ENCODE measurements at regions not wholly inside any gene's neighbourhood (a gene's known extent, or its start where the extent isn't known, plus 50 kb on each side); places are given as distances from the start of the nearest gene placed in this dataset.
"Not testable (repeated sequence)": the region's sequence is repeated elsewhere in the genome, so short reads cannot be mapped to it uniquely, and the experiment has no call there.

DNA sequence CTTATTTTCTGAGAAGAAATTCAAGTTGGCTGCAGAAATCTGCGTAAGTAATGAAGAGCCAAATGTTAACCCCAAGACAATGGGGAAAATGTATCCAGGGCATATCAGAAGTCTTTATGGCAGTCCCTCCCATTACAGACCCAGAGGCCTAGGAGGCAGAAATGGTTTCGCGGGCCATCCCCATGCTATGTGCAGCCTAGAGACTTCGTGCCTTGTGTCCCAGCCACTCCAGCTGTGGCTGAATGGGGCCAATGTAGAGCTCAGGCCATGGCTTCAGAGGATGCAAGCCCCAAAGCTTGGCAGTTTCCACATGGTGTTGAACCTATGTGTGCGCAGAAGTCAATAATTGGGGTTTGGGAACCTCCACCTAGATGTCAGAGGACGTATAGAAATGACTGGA, 131.9 kb downstream of the GPR37 start:
- DNase-seq: no peak

DNA sequence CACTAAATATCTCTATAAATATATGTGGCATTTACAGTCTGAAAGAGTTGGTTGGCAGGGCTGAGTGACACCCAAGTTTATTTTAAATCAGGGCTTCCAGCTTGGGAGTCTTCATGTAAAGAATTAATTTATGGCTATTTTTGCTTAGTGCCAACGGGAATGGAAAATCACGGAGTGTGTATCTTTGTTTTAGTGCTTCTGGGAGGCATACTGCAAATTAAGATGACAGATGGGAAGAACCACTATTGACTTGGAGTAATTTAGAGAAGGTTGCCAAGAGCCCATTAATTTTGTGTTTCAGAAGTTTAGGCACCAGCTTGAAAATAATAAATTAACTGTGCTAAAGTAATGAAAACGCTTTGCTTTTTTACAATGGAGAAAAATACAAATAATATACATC, 135.2 kb downstream of the GPR37 start:
- no peak for DNase-seq

DNA sequence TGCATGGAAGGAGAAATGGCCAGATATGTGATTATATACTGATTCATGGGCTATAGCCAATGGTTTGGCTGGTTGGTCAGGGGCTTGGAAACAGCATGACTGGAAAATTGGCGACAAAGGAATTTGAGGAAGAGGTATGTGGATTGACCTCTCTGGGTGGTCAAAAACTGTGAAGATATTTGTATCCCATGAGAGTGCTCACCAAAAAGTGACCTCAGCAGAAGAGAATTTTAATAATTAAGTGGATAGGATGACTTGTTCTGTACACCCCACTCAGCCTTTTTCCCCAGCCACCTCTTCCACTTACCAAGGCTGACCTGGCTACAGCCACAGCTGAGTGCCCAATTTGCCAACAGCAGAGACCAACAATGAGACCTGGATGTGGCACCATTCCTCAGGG, 146.7 kb downstream of the GPR37 start:
- DNase-seq: no peak

DNA sequence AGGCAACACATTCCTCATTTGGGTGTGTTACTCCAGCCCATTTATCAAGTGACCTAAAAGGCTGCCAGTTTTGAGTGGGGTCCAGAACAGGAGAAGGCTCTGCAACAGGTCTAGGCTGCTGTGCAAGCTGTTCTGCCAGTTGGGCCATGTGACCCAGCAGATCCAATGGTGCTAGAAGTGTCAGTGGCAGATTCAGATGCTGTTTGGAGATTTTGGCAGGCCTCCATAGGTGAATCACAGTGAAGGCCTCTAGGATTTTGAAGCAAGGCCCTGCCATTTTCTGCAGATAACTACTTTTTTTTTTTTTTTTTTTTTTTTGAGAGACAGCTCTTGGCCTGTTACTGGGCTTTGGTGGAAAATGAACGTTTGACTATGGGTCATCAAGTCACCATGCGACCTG, 147.5 kb downstream of the GPR37 start:
- DNase-seq: not testable (repeated sequence)

DNA sequence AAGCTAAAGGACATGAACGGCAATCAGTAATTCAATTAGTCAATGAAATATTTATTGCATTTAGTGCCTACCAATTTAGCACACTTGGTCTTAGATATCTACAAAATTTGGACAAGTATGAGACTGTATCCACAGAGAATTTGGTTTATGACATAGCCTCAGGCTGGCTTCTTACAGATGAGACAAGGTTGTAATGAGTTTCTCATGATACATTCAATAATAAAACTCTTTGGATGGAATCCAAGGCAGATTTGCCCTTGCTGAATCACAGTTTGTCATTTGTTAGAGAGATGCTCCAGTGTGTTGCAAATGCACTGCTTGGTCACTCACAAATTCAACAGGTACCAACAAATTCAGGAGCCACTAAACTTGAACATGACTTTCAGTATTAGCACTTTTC, 162.5 kb downstream of the GPR37 start:
- DNase-seq: no peak

DNA sequence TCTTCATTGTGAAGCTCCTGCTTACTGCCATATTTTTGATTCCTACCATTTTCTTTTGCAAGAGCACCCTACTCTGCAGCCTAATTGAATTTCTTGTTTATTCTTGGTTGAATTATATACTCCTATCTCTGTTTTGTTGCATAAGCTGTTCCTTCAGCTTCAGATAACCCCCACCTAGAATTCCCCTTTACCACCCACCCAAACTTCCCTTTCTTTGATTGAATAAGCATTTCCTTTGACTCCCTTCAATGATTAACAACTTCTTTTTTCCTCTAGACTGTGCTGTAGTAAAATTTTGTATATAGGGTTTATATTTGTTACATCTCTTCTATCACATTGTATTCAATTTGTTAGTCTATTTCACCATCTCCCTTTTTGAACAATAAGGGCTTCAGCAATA, 168.1 kb downstream of the GPR37 start:
- DNase-seq: no peak

DNA sequence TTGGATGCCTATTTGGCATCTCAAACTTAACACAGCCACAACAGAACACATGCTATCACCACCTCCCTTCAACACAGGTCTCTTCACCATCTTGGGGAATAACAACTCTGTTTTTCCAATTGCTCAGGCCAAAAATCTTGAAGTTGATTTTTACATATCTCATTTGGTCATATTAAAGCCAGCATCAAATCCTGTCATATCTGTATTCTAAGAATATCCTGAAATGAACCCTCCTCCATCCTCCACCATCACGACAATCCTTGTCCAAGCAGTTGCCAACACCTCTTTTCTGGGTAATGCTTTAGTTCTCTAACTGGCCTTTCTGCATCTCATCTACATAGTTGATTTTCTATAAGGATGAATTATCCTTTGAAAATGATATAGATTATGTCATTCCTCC, 168.7 kb downstream of the GPR37 start:
- DNase-seq: no peak

DNA sequence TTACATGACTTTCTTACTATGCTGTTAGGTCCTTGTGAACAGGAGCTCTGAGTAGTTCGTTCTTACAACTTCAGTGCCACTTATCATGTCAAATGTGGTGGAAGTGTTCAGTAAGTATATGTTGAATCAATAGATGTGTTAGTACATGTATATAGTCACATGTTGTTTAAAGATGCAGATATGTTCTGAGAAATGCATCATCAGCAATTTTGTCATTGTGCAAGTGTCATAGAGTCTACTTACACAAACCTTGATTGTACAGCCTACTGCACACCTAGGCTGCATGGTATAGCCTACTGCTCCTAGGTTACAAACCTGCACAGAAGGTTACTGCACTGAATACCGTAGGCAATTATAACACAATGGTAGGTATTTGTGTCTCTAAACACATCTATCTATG, 174.8 kb downstream of the GPR37 start:
- DNase-seq: no peak

DNA sequence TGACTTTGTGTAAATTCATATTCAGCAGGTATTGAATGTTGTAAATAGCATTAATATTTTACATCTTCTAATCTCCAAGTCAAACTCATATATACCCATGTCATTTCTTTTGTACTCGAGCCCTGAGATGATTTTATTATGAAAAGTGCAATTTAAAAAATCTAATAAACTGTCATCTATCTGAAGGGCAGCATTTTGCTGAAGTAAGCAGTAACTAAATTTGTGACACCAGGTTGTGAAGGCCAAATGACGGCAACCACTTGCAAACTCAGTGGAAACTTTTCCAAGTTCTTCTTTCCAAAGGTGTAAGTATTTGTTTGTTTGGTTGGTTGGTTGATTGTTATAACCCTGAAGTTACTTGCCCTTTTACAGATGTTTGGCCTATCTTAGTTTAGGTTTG, 188.3 kb downstream of the GPR37 start:
- no peak for DNase-seq

DNA sequence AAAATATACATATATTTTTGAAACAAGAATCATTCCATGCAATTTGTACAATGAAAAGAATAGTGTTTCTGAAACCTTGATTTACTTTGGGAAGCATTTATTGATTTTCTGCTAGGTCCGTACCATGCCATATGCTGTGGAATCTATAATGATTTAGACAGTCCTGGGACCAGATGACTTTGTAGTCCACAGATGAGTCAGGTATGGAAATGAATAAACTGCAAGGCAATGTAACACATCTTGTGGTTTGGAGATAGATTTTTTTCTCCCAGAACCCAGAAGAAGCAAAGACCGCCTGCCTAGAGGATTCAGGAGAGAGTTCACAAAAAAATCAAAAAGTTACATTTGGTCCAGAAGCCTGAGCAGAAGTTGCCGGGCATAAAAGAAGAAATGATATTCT, 190.4 kb downstream of the GPR37 start:
- DNase-seq: no peak

DNA sequence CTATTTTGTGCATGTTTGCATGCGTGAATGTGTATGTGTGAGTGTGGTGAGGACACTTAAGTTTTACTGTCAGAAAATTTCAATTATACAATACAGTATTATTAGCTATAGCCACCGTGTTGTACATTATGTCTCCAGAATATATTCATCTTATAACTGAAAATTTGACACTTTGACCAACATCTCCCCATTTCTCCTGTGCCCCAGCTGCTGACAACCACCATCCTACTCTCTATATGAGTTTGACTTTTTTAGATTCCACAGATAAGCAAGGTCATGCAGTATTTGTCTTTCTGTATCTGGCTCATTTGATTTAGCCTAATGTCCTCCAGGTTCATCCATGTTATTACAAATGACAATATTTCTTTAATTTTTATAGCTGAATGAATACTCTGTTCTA, 195.0 kb downstream of the GPR37 start:
- DNase-seq: no peak

DNA sequence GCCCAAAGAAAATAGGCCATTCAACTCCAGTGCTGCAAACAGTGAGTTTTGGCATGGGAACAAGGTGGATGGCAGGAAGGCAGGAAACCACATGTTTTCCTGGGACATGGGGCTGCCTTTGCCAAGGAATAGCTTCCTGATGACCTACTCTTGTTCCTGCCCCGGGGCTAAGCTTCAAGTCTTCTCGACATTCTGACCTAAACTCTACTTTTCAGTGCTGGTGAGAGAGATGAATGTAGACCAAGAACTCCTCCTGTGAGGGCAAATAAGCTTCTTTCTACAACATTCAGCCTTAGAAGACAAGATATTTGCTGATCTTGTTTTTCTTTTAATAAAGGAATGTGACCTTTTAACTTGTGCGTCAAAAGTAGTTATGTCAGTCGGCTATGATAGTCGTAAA, 199.0 kb downstream of the GPR37 start:
- no peak for DNase-seq

DNA sequence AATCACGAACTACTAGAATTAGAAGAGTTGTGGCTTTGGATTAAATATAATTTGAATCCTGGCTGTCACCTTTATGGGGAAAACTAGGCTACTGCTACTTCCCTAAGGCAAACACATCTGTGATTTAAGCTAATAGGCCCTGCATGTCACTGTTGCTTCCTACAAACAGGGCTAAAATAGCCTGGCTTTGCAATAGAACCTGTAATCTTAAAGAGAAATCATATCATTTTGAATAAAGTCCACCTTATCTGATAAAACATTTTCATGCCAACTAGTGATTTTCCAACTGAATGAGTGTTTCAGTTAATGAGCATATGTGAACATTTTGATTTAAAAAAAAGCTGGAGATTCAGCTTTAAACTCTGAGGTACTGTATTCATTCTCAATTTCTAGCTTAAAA, 208.0 kb downstream of the GPR37 start:
- DNase-seq: no peak

DNA sequence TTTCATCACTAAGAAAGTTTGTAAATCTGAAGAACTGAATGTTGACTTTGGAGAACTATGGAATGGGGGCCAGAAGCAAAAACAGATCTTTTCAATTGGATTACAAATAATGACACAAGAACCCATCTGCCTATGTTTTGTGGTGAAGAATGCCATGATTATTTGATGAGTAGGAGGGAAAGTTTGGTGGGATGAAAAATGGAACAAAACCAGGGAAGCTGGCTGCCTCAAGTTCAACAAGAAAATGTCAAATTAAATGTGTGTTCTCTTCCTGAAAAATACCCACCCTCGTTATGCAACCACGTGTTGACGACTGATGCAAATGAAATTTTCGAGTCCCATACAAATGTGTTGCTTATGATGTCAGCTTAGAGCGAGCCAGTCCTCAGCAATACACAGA, 208.5 kb downstream of the GPR37 start:
- no peak for DNase-seq

DNA sequence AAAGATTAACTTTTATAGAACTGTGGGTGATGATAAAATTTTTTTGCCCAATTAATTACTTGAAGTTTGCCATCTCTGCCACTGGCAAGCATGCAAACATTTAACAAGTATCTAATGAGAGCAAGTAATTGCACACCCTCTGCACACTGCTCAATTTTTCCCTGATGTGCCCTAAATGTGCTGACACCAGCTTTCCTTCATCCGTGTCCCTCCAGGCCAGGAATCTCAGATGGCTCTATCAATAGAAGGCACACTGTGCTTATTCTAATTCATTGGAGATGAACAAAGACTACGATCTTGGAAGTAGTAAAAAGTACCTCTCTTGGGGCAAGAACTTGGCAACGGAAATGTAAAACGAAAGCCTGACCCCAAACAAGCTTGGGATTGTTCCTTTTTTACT, 212.1 kb downstream of the GPR37 start:
- DNase-seq: no peak

DNA sequence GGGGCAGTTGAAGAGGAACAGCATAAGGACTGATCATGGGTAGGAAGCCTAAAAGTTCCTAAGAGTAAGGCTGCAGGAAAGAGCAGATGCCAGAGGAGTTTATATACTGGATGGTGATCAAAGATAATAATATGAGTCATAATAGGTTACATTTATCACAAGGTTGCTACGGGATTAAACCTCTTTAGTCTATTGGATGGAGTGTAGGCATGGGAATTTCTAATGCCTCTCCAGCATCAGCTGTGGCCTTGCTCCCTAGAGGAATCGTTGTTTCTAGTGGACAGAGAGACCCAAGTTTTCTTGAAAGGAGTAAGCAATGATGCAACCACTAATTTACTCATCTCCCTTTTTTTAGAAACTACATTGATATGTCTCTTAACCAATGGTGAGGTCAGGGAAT, 213.4 kb downstream of the GPR37 start:
- no peak for DNase-seq

DNA sequence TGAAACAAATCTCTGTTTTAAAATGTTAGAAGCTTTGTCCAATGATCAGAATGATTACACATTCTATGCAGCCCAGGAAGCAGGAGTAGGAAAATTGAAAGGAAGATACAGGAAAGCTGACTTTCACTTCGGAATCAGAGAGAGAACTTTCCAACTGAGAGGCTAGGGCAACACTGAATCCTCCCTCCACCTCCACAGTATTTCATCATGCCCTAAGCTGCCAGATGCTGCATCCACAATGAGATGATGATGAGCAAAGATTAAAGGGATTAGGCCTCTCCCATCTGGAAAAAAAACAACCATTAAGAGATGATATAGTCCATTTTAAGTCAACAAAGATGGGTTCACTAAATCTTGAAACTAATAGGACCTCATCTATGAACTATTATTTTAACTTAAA, 215.6 kb downstream of the GPR37 start:
- DNase-seq: no peak

DNA sequence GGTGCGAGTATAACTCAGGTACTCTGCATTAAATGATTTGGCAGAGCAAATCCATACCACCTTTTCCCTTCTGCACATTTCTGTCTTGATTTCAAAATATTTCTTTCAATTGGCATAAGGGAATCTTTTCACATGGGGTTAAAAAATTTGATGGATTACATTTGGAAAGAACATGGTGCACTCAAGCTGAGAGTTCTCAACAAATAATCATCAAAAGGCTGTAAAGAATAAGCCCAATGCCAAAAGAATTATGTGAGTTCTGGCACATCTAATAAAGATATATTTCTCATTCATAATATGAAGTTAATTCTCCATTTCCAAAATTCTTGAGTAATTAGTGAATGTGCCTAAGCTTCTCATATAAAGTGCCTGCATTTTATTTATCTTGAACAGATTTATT, 223.1 kb downstream of the GPR37 start:
- DNase-seq: no peak

DNA sequence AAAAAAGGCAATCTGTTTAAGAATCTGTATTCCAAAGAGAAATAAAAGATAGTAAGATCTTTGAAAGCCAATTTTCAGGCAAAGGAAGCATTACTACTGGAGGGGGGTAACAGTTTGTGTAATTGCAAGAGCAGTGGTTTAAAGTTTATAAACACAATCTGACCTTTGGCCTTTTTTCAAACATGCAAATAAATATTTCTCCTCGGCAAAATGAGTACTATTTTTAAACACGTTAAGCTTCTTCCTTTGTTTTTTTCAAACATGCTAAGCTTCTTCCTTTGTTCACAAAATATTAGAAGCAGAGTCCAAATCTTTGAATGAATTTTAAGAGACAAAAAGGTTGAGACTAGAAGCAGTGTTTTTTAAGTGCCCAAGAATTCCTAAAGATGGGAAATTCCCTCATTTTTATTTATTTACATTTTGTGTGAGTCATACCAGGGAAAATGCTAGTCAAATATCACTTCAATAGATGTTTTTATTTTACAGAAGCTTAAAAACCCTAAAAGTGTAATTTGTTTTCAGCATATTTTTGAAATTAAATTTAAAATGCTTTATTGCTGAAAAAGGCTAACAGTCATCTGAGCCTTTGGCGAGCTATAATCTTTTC, 229.3 kb downstream of the GPR37 start:
- DNase-seq: no peak

DNA sequence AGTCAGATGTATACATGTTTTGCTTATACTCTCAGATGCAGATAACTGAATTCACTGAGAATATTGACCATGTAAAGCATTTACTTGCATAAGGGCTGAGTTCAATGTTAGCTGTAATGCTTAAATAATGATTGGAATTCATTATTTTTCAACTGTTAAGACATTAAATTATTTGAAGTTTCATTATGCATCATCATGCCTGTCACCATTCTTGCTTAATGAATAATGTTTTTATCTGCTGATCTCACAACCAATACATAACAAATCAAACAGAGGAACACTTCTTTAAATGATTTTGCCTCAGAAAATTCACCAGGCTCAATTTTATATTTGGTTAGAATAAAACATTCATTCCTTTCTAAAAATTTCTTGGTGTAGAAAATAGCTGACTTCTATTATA, 233.4 kb downstream of the GPR37 start:
- DNase-seq: no peak

DNA sequence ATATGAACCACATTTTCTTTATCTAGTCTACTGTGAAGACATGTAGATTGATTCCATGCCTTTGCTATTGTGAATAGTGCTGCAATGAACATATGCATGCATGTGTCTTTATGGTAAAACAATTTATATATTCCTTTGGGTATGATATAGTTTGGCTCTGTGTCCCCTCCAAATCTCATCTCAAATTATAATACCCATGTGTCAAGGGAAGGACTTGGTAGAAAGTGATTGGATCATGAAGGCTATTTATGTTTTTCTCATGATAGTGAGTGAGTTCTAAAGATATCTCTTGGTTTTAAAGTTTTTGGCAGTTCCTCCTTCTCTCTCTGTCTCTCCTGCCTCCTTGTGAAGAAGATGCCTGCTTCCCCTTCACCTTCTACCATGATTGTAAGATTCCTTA, 248.7 kb downstream of the GPR37 start:
- no peak for DNase-seq

DNA sequence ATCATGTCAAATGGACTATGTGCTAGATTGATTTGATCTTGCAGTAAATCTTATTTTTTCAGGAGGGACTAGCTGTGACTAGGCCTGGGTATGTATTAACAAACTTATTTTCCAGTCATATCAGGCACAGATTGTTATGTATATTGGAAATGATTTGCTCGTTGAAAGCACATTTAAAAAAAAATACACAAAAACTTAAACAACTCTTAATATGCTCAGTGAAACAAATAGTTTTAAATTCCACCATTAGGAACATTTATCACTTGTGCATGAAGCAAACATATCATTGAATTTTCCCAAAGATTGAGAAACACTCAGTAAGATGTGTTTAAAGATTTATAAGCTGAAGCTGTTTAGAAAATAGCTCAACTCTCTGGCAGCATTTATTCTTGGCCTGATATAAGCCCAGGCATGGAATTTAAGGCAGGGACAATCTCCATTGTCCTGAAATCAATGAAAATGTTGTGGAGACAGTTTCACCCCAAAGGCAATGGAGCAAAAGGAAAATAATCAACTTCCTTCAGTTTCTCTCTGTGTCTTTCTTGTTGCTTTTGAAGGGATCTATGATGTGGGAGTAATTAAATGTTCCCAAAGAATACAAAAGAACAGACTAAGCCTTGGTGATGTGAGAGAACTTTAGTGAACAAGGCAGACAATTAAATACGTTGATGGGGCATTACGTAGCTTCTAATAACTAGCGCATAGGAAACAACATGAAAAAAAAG, 250.3 kb downstream of the GPR37 start:
- no peak for DNase-seq

DNA sequence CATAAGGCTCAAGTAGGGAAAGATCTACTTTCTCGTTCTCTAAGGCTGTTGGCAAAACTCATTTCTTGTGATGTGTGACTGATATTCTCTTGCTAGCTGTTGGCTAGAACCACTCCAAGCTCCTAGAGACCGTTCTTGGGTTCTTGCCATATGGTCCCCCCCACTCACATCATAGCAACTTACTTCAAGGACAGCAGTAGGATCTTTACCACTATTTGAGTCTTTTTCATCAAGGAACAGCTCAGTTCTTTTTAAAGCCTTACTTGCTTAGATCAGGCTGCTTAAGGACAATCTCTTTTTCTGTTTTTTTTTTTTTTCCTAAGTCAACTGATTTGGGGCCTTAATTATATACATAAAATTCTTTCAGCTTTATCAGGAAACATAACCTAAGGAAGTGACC, 251.1 kb downstream of the GPR37 start:
- no peak for DNase-seq

DNA sequence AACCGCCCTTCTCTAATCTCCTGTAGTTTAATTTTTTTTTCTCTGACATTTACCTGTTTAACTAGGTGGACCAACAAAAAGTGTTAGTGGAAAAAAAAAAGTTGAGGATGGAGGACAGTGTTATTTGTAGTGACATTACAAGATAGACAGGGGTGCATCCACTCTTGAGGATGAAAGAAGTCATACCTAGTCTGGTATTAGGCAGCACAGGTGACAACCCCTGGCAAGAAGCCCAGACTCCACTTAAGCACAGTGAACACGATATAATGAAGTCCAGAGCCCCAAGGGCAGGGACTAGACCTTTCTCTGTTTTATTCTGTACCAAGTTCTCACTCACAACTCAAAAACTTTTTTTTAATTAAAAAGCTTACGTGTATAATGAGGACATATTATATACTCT, 268.4 kb downstream of the GPR37 start:
- no peak for DNase-seq

DNA sequence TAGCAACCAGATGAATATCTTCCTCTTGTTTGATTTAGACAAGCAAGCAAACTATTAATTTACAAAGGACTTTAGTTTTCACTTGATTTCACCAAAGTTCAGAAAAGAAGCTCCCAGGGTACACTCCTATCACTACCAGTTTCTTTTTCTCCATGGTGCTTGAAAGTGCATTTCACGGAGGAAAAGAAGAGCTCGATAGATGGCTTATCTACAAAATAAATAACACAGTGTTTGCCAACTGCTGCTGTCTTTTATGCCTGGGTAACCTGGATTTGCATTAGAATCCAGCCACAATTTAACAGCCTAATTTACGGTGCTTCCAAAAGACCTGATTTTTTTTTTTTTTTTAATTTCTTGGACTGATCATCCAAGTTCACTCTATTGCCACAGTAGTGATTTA, 275.7 kb downstream of the GPR37 start:
- no peak for DNase-seq
